ENCODE measurements at regions not wholly inside any gene's neighbourhood (a gene's known extent, or its start where the extent isn't known, plus 50 kb on each side); places are given as distances from the start of the nearest gene placed in this dataset.

DNA sequence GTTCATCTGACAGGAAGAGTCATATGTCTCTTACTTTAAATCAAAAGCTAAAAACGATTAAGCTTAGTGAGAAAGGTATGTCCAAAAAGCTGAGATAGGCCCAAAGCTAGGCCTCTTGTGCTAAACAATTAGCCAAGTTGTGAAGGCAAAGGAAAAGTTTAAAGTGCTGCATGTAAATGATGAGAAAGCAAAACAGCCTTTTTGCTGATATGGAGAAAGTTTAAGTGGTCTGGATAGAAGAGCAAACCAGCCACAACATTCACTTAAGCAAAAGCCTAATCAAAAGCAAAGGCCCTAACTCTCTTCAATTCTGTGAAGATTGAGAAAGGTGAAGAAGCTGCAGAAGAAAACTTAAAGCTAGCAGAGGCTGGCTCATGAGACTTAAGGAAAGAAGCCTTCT lies 511.3 kb upstream of the FAM98A start:
- TF ChIP-seq, protein P1, sequence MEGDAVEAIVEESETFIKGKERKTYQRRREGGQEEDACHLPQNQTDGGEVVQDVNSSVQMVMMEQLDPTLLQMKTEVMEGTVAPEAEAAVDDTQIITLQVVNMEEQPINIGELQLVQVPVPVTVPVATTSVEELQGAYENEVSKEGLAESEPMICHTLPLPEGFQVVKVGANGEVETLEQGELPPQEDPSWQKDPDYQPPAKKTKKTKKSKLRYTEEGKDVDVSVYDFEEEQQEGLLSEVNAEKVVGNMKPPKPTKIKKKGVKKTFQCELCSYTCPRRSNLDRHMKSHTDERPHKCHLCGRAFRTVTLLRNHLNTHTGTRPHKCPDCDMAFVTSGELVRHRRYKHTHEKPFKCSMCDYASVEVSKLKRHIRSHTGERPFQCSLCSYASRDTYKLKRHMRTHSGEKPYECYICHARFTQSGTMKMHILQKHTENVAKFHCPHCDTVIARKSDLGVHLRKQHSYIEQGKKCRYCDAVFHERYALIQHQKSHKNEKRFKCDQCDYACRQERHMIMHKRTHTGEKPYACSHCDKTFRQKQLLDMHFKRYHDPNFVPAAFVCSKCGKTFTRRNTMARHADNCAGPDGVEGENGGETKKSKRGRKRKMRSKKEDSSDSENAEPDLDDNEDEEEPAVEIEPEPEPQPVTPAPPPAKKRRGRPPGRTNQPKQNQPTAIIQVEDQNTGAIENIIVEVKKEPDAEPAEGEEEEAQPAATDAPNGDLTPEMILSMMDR (IDR thresholded peaks at IDR 0.05; ENCODE audit: insufficient read depth, low read length, poor library complexity, severe bottlenecking): no peak
- TF ChIP-seq EZH2phosphoT487 (conservative IDR thresholded peaks at IDR 0.05; ENCODE audit: low read length): no peak

Data from SU-DHL-6 (cell line).